Left hindlimb (tissue), 1 donor: ENCODE measurements at regions not wholly inside any gene's neighbourhood (a gene's known extent, or its start where the extent isn't known, plus 50 kb on each side); places are given as distances from the start of the nearest gene placed in this dataset.
"Not testable (repeated sequence)": the region's sequence is repeated elsewhere in the genome, so short reads cannot be mapped to it uniquely, and the experiment has no call there.

Experiments used
- DNase-seq: peaks from one replicate; pipeline ENCODE4 v3.0.0-alpha.2; 2018

DNA sequence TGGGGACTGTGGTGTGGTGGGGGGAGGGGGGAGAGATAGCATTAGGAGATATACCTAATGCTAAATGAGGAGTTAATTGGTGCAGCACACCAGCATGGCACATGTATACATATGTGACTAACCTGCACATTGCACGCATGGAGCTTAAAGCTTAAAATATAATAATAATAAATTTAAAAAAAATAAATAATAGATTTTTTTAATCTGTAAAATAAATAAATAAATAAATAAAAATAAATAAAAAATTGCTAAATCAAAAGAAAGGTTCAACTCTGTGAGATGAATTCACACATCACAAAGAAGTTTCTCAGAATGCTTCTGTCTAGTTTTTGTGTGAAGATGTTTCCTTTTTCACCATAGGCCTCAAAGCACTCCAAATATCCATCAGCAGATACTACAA, 1793.7 kb downstream of the UQCRFS1 start:
- DNase-seq, result not testable (repeated sequence)

- no peak for DNase-seq
Observed at GRCh38 chr19:27393591-27393990, 1819.4 kb downstream of the UQCRFS1 start.

DNA sequence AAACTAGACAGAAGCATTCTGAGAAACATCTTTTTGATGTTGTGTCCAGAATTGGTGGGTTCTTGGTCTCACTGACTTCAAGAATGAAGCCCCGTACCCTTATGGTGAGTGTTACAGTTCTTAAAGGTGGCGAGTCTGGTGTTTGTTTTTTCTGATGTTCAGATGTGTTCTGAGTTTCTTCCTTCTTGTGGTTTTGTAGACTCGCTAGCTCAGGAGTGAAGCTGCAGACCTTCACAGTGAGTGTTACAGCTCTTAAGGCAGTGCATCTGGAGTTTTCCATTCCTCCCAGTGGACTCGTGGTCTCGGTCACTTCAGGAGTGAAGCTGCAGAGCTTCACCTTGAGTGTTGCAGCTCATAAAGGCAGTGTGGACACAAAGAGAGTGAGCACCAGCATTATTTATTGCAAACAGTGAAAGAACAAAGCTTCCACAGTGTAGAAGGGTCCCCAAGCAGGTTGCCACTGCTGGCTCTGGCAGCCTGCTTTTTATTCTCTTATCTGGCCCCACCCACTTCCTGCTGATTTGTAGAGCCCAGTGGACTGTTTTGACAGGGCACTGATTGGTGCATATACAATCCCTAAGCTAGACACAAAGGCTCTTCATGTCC, 1820.8 kb downstream of the UQCRFS1 start:
- DNase-seq, result peak; percentile 5

DNA sequence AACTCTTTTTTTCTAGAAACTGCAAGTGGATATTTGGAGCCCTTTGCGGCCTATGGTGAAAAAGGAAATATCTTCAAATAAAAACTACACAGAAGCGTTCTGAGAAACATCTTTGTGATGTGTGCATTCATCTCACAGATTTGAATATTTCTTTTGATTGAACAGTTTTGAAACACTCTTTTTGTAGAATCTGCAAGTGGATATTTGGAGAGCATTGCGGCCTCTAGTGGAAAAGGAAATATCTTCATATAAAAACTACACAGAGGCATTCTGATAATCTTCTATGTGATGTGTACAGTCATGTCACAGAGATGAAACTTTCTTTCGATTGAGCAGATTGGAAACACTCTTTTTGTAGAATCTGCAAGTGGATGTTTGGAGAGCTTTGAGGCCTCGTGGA, 1833.6 kb downstream of the UQCRFS1 start:
- DNase-seq, result not testable (repeated sequence)

- not testable (repeated sequence) for DNase-seq
Observed at GRCh38 chr19:27369603-27370002, 1843.3 kb downstream of the UQCRFS1 start.

- DNase-seq, result not testable (repeated sequence)
Observed at GRCh38 chr19:27362438-27362837, 1850.5 kb downstream of the UQCRFS1 start.

GRCh38 chr19:27355581-27355980, 1857.4 kb downstream of the UQCRFS1 start:
- DNase-seq, result not testable (repeated sequence)
